HG02938 (cell line): ENCODE measurements at regions not wholly inside any gene's neighbourhood (a gene's known extent, or its start where the extent isn't known, plus 50 kb on each side); places are given as distances from the start of the nearest gene placed in this dataset.
"Not testable (repeated sequence)": the region's sequence is repeated elsewhere in the genome, so short reads cannot be mapped to it uniquely, and the experiment has no call there.

Source experiments
- ATAC-seq: cut with Tn5 transposase; IDR thresholded peaks from one replicate; pipeline ENCODE4 v1.9.1; 2021; ENCODE audit warnings: mild to moderate bottlenecking, moderate library complexity; ENCODE audit not compliant: unreplicated experiment

- ATAC-seq = no peak
Measured at GRCh38 chr17:77606865-77607210, 351.7 kb upstream of the TNRC6C start.

GRCh38 chr17:77607606-77608005 is 350.9 kb upstream of the TNRC6C start:
- no peak for ATAC-seq

- no peak for ATAC-seq
Measured at GRCh38 chr17:77608431-77608830, 350.1 kb upstream of the TNRC6C start.

- no peak for ATAC-seq
Measured at GRCh38 chr17:77609553-77610517, 348.7 kb upstream of the TNRC6C start.

- no peak for ATAC-seq
Measured at GRCh38 chr17:77610518-77610893, 348.0 kb upstream of the TNRC6C start.

- no peak for ATAC-seq
Measured at GRCh38 chr17:77610972-77611521, 347.5 kb upstream of the TNRC6C start.

GRCh38 chr17:77611791-77612502 is 346.6 kb upstream of the TNRC6C start:
- no peak for ATAC-seq

GRCh38 chr17:77613218-77613617 is 345.3 kb upstream of the TNRC6C start:
- ATAC-seq = no peak

GRCh38 chr17:77613627-77614026 is 344.9 kb upstream of the TNRC6C start:
- ATAC-seq = no peak

- no peak for ATAC-seq
Measured at GRCh38 chr17:77615703-77616253, 342.7 kb upstream of the TNRC6C start.

GRCh38 chr17:77616254-77616731 is 342.2 kb upstream of the TNRC6C start:
- no peak for ATAC-seq

- no peak for ATAC-seq
Measured at GRCh38 chr17:77617516-77617915, 341.0 kb upstream of the TNRC6C start.

GRCh38 chr17:77618173-77618572 is 340.3 kb upstream of the TNRC6C start:
- ATAC-seq = no peak

GRCh38 chr17:77618731-77619130 is 339.8 kb upstream of the TNRC6C start:
- ATAC-seq = no peak

- ATAC-seq = no peak
Measured at GRCh38 chr17:77619326-77619725, 339.2 kb upstream of the TNRC6C start.

- no peak for ATAC-seq
Measured at GRCh38 chr17:77619851-77620250, 338.7 kb upstream of the TNRC6C start.

- ATAC-seq = no peak
Measured at GRCh38 chr17:77620282-77620681, 338.2 kb upstream of the TNRC6C start.

GRCh38 chr17:77622084-77622483 is 336.4 kb upstream of the TNRC6C start:
- ATAC-seq = not testable (repeated sequence)

GRCh38 chr17:77622647-77623046 is 335.9 kb upstream of the TNRC6C start:
- no peak for ATAC-seq

GRCh38 chr17:77623321-77623720 is 335.2 kb upstream of the TNRC6C start:
- ATAC-seq = not testable (repeated sequence)

GRCh38 chr17:77628035-77628434 is 330.5 kb upstream of the TNRC6C start:
- no peak for ATAC-seq
